ENCODE measurements at regions not wholly inside any gene's neighbourhood (a gene's known extent, or its start where the extent isn't known, plus 50 kb on each side); places are given as distances from the start of the nearest gene placed in this dataset.

- TF ChIP-seq ZNF232 (CRISPR knock-in tag; IDR thresholded peaks at IDR 0.05) (no peak), ZBTB21 (CRISPR knock-in tag; IDR thresholded peaks at IDR 0.05; ENCODE audit: borderline replicate concordance) (no peak), IRF2 (CRISPR knock-in tag; IDR thresholded peaks at IDR 0.05; ENCODE audit: borderline replicate concordance, low read depth) (no peak)
- TF ChIP-seq, protein P1, sequence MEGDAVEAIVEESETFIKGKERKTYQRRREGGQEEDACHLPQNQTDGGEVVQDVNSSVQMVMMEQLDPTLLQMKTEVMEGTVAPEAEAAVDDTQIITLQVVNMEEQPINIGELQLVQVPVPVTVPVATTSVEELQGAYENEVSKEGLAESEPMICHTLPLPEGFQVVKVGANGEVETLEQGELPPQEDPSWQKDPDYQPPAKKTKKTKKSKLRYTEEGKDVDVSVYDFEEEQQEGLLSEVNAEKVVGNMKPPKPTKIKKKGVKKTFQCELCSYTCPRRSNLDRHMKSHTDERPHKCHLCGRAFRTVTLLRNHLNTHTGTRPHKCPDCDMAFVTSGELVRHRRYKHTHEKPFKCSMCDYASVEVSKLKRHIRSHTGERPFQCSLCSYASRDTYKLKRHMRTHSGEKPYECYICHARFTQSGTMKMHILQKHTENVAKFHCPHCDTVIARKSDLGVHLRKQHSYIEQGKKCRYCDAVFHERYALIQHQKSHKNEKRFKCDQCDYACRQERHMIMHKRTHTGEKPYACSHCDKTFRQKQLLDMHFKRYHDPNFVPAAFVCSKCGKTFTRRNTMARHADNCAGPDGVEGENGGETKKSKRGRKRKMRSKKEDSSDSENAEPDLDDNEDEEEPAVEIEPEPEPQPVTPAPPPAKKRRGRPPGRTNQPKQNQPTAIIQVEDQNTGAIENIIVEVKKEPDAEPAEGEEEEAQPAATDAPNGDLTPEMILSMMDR (IDR thresholded peaks at IDR 0.05): no peak
- TF ChIP-seq, protein P2, sequence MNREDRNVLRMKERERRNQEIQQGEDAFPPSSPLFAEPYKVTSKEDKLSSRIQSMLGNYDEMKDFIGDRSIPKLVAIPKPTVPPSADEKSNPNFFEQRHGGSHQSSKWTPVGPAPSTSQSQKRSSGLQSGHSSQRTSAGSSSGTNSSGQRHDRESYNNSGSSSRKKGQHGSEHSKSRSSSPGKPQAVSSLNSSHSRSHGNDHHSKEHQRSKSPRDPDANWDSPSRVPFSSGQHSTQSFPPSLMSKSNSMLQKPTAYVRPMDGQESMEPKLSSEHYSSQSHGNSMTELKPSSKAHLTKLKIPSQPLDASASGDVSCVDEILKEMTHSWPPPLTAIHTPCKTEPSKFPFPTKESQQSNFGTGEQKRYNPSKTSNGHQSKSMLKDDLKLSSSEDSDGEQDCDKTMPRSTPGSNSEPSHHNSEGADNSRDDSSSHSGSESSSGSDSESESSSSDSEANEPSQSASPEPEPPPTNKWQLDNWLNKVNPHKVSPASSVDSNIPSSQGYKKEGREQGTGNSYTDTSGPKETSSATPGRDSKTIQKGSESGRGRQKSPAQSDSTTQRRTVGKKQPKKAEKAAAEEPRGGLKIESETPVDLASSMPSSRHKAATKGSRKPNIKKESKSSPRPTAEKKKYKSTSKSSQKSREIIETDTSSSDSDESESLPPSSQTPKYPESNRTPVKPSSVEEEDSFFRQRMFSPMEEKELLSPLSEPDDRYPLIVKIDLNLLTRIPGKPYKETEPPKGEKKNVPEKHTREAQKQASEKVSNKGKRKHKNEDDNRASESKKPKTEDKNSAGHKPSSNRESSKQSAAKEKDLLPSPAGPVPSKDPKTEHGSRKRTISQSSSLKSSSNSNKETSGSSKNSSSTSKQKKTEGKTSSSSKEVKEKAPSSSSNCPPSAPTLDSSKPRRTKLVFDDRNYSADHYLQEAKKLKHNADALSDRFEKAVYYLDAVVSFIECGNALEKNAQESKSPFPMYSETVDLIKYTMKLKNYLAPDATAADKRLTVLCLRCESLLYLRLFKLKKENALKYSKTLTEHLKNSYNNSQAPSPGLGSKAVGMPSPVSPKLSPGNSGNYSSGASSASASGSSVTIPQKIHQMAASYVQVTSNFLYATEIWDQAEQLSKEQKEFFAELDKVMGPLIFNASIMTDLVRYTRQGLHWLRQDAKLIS (CRISPR knock-in tag; IDR thresholded peaks at IDR 0.05; ENCODE audit: borderline replicate concordance): no peak
These were observed 408.6 kb downstream of the CAAP1 start for GRCh38 chr9:26483991-26484390.
